HUES48 (cell line): ENCODE measurements at regions not wholly inside any gene's neighbourhood (a gene's known extent, or its start where the extent isn't known, plus 50 kb on each side); places are given as distances from the start of the nearest gene placed in this dataset.

ENCODE experiments used
- H3K27ac ChIP-seq: one replicate; pipeline ENCODE4 v1.7.0; 2013; ENCODE audit warnings: low read depth, low read length, inconsistent platforms
- H3K27me3 ChIP-seq: 2 replicates; pipeline ENCODE4 v1.6.1; 2013; ENCODE audit warnings: mild to moderate bottlenecking, low read length; ENCODE audit not compliant: control insufficient read depth, insufficient read depth
- H3K36me3 ChIP-seq: 2 replicates; pipeline ENCODE4 v1.6.1; 2013; ENCODE audit warnings: low read length; ENCODE audit not compliant: control insufficient read depth, insufficient read depth
- H3K4me1 ChIP-seq: 2 replicates; pipeline ENCODE4 v1.6.1; 2013; ENCODE audit warnings: mild to moderate bottlenecking, low read length; ENCODE audit not compliant: control insufficient read depth, insufficient read depth
- H3K4me3 ChIP-seq: 2 replicates; pipeline ENCODE4 v1.5.1; 2013; ENCODE audit warnings: mild to moderate bottlenecking, low read depth, low read length
- H3K9ac ChIP-seq: 2 replicates; pipeline ENCODE4 v1.6.1; 2013; ENCODE audit warnings: mild to moderate bottlenecking, low read depth, low read length, moderate library complexity
- H3K9me3 ChIP-seq: 2 replicates; pipeline ENCODE4 v1.6.1; 2013; ENCODE audit warnings: low read length; ENCODE audit not compliant: control insufficient read depth, insufficient read depth

DNA sequence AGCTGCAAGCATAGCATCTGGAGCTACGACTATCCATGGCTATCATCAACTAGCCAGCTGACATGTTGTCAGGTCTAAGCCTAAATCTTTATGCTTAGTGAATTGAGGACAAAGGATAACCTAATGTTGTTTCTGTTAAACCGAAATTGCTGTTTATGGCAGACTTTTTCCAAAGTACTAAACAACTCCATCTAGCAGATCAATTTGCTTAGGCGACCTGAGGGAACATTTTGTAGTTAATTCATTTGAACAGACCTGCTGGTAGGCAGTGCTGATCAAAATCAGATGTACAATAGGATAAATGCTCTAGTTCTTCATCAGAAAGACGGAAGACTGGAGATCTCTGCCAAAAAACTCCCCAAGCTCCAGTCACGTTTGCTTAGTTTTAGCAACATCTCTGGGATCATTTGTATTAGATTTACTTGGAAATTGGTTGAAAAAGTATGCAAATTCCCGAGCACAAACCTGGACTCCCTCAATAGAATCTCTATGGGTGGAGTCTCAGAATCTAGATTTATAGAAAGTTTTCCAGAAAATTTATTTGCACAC is 301.6 kb upstream of the NRP1 start:
- no peaks in the 10 kb centered on the region for H3K27me3 ChIP-seq
- no peaks in the 10 kb centered on the region for H3K9me3 ChIP-seq
- no peak overlapping the region for H3K4me3 ChIP-seq
- H3K27ac ChIP-seq: no peak overlapping the region
- no peaks in the 10 kb centered on the region for H3K36me3 ChIP-seq
- no peaks in the 10 kb centered on the region for H3K4me1 ChIP-seq
- no peak overlapping the region for H3K9ac ChIP-seq

DNA sequence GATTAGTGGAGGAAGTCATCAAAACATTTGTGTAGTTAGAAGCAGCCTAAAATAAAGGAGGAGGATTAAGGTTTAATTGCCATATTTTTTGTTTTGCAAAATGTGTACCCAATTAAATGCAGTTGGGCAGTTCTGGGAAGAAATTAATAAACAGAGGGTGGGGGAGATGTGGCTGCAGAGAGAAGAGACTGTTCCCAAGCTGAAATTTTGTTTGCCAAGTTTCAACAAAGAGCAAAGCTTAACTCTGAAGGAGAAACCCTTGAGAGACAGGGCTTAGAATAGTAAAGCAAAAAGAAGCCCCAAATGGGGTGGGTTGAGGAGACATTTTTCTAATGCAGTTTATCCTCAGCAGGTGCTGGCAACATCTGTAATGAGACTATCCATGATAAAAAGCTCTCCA is 298.0 kb upstream of the NRP1 start:
- no peak overlapping the region for H3K9ac ChIP-seq
- H3K27ac ChIP-seq: no peak overlapping the region
- no peak overlapping the region for H3K4me3 ChIP-seq
- H3K9me3 ChIP-seq: no peaks in the 10 kb centered on the region
- no peaks in the 10 kb centered on the region for H3K36me3 ChIP-seq
- no peaks in the 10 kb centered on the region for H3K27me3 ChIP-seq
- no peaks in the 10 kb centered on the region for H3K4me1 ChIP-seq

DNA sequence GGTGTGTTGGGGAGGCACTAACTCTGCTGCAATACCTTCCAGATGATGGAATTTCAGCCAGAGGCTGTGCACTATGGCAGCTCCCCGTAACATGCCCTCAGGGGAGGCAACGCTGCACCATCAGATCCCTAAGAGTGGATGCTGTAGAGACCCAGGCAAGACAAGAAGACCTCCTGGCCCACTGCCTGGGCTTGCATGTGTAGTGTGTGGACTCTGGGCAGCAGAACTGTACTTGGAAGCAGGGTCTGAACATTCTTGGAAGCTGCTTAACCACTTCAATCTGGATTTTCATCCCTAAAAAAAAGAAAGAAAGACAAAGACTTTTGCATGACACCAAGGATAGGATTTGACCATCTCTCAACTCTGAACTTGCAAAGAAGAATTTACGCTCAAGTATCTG is 297.5 kb upstream of the NRP1 start:
- Histone ChIP-seq H3K27ac (no peak overlapping the region), H3K36me3 (no peaks in the 10 kb centered on the region), H3K4me1 (no peaks in the 10 kb centered on the region), H3K27me3 (no peaks in the 10 kb centered on the region), H3K4me3 (no peak overlapping the region), H3K9ac (no peak overlapping the region), H3K9me3 (no peaks in the 10 kb centered on the region)

DNA sequence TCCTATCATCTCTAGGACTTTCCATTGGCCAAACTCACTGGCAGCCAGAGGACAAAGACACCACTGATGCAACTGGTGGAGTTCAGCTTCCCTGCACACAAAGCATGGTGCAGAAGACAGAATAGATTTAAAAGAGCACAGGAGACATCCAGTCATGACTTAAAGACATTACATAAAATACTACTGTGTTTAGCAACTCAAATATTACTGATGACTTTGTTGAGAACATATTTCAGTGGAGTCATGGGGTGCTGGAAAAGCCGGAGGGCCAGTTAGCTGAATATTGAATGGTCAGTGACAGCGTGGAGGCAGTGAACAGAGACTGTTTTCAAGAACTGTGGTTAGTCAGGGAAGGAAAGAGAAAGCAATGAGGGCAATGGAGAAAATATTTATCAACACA is 296.3 kb upstream of the NRP1 start:
- no peak overlapping the region for H3K9ac ChIP-seq
- no peak overlapping the region for H3K4me3 ChIP-seq
- H3K36me3 ChIP-seq: no peaks in the 10 kb centered on the region
- no peak overlapping the region for H3K27ac ChIP-seq
- no peaks in the 10 kb centered on the region for H3K9me3 ChIP-seq
- H3K27me3 ChIP-seq: no peaks in the 10 kb centered on the region
- no peaks in the 10 kb centered on the region for H3K4me1 ChIP-seq

DNA sequence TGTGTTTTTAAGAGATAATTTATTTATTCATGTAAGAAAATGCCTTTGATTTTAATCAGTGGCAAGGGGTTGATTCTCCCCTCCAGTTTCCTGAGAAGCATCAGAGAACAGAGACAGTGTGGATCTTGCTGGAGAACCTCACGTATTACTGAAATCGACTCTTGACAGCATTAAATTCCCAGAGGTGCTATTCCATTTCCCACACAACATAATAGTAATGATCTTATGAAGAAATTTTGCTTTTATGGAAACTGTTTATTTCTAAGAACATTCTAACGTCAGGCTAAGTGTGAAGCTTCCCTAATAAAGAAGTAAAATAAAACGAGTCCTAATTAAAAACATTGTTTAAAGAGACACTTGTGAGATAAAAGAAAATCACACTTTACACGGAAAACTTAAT is 293.1 kb upstream of the NRP1 start:
- Histone ChIP-seq H3K9me3 (no peaks in the 10 kb centered on the region), H3K27me3 (no peaks in the 10 kb centered on the region), H3K4me1 (no peaks in the 10 kb centered on the region), H3K4me3 (no peak overlapping the region), H3K9ac (no peak overlapping the region), H3K27ac (no peak overlapping the region), H3K36me3 (no peaks in the 10 kb centered on the region)

DNA sequence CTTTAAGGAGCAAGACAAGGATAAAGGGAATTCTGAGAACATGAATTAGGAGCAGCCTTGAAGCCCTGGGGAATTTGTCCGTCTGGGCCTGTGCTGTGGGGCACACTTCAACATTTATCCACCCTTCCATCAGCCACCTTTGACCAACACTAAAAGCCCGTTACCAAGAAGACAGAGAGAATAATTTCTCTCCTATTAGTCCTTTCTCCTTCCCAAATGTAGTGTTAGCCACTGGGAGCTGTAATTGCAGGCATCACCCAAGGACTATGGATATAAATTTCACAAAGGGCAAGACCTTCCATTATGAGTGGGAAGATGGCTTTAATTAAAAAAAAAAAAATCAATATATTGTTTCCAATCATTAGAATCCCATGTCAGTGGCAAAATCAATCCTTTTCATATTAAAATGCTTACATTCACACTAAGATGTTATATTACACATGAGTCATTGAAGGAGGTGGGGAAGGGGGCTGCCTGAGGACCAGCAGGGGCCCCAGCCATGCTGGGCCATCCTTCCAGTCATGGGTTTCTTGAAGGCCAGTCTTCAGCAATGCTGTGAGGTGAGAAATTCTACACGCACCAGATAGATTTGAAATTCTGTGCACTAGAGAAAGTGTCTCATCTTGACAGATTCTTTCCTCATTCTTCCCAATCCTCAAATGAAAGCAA is 292.5 kb upstream of the NRP1 start:
- no peak overlapping the region for H3K9ac ChIP-seq
- no peaks in the 10 kb centered on the region for H3K4me1 ChIP-seq
- no peaks in the 10 kb centered on the region for H3K36me3 ChIP-seq
- no peak overlapping the region for H3K27ac ChIP-seq
- no peaks in the 10 kb centered on the region for H3K9me3 ChIP-seq
- H3K27me3 ChIP-seq: no peaks in the 10 kb centered on the region
- no peak overlapping the region for H3K4me3 ChIP-seq

DNA sequence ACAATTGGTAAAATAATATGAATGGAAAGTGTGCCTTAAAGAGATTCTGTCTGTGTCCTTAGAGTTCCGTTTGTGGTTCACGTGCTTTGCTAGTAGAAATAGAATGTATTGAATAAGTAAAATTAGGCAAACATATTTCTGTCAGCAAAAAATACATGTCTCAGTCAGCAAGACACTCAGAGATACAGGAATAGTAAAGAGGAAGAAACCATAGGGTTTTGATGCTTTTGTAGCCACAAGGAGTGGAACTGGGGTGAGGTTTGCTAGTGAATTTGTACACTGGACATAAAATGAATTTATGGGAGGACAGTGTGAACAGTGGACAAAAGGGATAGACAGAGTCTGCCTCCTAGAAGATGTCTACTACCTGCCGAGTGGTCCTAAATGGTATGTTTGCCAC is 289.2 kb upstream of the NRP1 start:
- H3K9ac ChIP-seq: no peak overlapping the region
- H3K27me3 ChIP-seq: no peaks in the 10 kb centered on the region
- no peak overlapping the region for H3K27ac ChIP-seq
- no peaks in the 10 kb centered on the region for H3K4me1 ChIP-seq
- H3K4me3 ChIP-seq: no peak overlapping the region
- H3K9me3 ChIP-seq: no peaks in the 10 kb centered on the region
- no peaks in the 10 kb centered on the region for H3K36me3 ChIP-seq

DNA sequence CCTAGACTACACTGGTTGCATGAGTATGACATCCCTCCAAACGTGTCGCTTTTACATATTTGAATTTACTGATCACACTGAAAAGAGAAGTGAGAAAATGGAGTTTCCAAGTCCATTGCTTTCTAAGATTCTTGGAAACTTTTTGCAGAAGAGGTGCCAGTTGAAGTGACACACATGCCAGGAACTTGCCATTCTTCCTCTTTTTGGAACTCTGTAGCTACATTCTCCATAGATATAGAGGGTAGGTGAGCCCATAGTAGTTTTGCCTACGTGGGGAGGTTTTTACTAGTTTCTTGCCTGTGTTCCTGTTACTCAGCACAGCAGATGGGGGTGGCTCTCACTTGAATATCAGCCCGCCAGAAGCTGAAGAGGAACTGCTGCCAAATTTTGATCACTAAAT is 286.6 kb upstream of the NRP1 start:
- H3K27me3 ChIP-seq: no peaks in the 10 kb centered on the region
- H3K4me1 ChIP-seq: no peaks in the 10 kb centered on the region
- no peaks in the 10 kb centered on the region for H3K36me3 ChIP-seq
- H3K4me3 ChIP-seq: no peak overlapping the region
- H3K27ac ChIP-seq: no peak overlapping the region
- no peaks in the 10 kb centered on the region for H3K9me3 ChIP-seq
- H3K9ac ChIP-seq: no peak overlapping the region

DNA sequence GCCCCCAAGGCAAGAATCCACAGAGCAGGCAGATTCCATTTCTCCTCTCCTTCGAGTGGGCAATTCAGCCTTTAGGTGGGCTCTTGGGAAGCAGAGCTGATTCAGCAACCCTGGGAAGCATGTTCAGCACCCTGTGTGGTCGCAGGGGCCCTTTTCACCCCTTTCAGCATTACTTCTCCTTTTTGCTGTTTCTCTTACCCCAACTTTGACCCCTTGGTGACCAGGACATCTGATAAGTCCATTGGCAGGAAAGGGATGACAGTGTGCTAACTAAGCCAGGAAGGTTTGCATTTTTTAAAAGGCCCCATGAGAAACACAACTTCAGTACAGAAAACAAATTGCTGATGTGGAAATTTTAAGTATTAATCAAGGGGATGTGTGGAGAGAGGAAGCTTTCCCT is 283.7 kb upstream of the NRP1 start:
- Histone ChIP-seq H3K27ac (no peak overlapping the region), H3K36me3 (no peaks in the 10 kb centered on the region), H3K4me1 (no peaks in the 10 kb centered on the region)

DNA sequence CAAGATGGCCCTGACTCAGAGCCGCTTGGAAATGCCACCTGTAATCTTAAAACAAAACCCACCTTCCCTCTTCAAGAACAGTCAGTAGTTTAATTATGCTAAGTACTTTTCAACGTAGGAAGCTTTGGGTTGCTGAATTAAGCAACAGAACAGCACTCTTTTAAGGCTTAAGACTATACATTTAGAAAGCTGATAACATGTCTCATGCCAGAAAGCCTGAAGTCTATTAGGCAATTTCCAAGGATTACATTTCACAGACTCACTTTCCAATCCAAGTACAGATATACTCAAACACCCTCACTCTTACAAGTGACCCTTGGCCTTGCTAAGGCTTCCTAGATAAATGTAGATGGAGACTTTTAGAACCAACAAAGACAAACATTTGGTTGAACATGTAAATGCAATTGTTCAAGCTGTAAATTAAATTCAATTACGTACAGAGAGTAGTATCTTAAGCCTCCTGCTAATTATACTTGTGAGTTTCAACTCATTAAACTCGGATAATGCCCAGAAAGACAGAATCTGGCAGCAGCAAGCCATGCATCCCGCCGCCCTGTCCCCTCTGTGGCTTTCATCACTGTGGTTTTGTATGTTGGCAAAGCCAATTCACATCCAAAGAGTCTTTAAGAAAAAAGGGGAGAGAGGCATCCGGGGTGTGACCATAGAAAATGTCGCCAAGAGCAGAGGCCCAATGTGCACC is 283.1 kb upstream of the NRP1 start:
- H3K36me3 ChIP-seq: no peaks in the 10 kb centered on the region
- H3K27ac ChIP-seq: no peak overlapping the region
- no peaks in the 10 kb centered on the region for H3K4me1 ChIP-seq
- H3K4me3 ChIP-seq: no peak overlapping the region
- no peaks in the 10 kb centered on the region for H3K9me3 ChIP-seq
- no peak overlapping the region for H3K9ac ChIP-seq
- H3K27me3 ChIP-seq: no peaks in the 10 kb centered on the region

More for the DNA sequence above, 283.7 kb upstream of the NRP1 start:
- H3K4me3 ChIP-seq: no peak overlapping the region
- no peaks in the 10 kb centered on the region for H3K27me3 ChIP-seq
- H3K9me3 ChIP-seq: no peaks in the 10 kb centered on the region
- no peak overlapping the region for H3K9ac ChIP-seq

DNA sequence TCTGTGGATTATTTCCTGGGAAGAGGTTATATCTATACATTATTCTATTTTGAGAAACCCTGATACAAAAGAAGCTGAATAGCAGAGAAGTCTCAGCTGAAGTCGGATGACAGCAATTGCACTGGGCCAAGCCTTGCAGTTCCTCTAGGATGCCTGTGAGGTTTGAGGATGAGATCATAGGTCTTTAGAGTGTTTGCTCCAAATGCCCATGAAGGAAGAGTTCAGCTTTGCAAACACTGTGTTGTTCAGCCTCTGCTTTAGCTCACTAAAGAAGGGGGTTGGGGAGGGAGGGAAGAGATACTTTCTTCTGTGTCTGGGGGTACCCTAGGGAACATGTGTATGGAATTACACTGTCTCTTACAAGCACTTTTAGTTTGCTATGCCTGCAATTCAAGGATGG is 282.5 kb upstream of the NRP1 start:
- no peaks in the 10 kb centered on the region for H3K9me3 ChIP-seq
- no peak overlapping the region for H3K4me3 ChIP-seq
- no peaks in the 10 kb centered on the region for H3K36me3 ChIP-seq
- no peak overlapping the region for H3K9ac ChIP-seq
- no peaks in the 10 kb centered on the region for H3K27me3 ChIP-seq
- no peak overlapping the region for H3K27ac ChIP-seq
- H3K4me1 ChIP-seq: no peaks in the 10 kb centered on the region
